ENCODE measurements at regions not wholly inside any gene's neighbourhood (a gene's known extent, or its start where the extent isn't known, plus 50 kb on each side); places are given as distances from the start of the nearest gene placed in this dataset.

GRCh38 chr12:43117226-43117930 is 434.6 kb downstream of the ADAMTS20 start:
- no peak for DNase-seq (ENCODE audit: low spot score)

DNA sequence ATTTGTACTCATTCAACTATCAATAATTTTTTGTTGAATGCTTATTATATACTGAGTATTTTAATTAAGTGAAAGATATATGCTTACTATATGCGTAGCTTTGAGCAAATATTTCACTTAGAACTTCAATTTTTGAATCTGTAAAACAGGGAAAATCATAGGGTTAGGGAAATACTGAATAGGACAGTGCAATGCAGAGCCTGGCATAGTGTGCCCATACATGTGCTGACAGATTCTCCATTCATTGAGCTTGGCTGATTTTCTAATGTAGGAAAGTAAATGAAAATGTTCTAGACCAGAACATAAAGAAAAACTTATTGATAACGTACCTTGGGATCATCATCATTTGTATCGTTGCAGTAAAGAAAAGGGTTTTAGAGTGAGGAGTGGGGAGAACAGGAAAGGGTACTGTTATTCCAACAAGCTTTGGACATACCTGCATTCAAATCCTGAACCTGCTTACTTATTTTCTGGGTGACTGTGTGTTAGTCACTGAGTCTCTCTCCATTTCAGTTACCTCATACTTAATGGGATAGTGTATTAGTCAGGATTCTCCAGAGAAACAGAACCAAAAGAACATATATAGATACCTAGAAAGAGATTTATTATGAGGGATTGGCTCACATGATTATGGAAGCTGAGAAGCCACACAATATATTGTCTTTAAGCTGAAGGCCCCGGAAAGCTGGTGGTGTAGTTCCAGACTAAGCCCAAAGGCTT is 436.4 kb downstream of the ADAMTS20 start:
- no peak for DNase-seq (ENCODE audit: low spot score)

GRCh38 chr12:43114316-43114715 is 437.7 kb downstream of the ADAMTS20 start:
- no peak for DNase-seq (ENCODE audit: low spot score)

GRCh38 chr12:43113616-43114015 is 438.4 kb downstream of the ADAMTS20 start:
- DNase-seq (ENCODE audit: low spot score): no peak

DNA sequence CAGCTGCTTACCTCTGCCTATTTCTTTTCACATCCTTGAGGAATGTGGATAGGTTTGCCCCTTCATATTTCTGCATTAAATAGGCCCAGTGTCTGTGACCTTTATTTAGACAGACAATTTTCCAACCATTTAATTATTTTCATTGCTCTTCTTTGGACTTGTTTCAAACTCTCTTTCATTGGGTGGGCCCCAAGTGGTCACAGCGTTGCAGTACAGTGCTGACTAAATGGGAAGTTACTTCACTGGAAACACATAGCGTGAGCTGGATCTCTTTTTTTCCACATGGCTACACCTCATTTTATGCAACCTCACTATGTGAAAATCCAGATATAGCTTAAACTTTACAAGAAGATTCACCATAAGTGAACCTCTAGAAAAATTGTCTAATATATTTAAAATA is 438.9 kb downstream of the ADAMTS20 start:
- DNase-seq (ENCODE audit: low spot score): peak; percentile 38

DNA sequence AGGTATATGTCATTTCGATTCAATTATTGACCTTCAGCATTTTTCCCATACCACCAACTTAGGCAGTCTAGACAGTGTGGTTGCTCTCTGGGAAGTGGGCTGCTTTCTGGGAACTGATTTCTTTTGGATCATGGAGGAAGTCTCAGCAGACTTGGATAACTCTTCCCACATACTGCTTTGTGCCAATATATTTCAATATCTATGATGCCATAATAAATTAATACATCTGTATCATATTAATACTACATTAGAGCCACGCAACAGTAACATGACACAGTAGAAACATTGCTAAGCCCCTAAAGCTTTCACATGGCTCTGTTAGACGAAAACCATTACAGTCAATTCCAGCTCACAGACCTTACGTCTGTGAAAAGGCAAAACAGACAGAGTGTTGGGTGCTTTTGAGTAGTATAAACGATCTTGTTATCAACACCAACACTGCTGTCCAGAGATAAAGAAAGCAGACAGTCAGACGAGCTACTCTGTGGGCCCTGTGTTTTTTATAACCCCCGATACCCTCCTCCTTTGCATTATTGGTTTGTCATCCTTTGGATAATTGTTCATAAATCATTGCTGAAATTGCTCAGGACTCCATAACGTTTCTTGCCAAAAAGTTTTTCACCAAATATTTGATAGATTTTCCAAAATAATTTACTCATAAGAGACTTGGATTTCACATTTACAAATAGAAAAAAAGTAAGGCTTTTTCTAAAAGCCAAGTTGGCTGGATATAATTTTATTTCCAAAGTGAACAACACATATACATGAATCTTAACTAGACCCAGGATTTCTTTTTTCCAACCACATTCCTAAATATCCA is 439.7 kb downstream of the ADAMTS20 start:
- no peak for DNase-seq (ENCODE audit: low spot score)

- DNase-seq (ENCODE audit: low spot score): no peak
Observed at GRCh38 chr12:43111608-43112007, 440.4 kb downstream of the ADAMTS20 start.

- no peak for DNase-seq (ENCODE audit: low spot score)
Observed at GRCh38 chr12:43109631-43110345, 442.2 kb downstream of the ADAMTS20 start.

GRCh38 chr12:43108656-43109055 is 443.3 kb downstream of the ADAMTS20 start:
- DNase-seq (ENCODE audit: low spot score): no peak

DNA sequence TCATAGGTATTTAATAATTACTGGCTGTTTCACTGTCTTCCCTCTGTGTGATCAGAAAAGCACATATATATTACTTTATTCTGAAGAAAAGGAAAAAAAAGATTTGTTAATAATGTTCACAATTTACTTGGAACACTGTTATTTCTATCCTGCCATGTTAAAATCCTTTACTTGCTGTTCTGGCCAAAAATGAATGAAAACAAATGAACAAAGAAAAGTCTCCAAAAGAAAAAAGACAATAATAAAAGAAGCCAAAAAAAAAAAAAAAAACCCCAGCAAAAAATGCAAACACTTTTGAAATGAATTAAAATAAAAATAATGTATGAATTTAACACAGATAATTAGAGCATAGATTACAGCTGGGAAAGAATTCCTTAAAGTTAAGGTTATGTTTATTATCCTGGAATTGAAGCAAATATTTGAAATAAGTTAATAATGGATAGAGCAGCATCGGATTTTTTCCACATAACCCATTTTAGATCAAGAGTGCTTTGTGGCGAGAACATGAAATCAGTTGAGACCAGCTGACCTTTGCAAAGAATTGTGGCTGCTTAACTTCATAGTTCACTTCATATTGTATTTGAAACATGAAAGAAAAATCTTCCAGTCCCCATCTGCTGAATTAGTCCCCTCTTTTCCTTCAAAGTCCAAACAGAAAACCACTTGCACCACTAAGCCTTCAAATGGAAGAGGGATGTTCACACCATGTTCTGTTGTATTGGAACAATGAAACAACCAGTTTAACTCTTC is 444.8 kb downstream of the ADAMTS20 start:
- DNase-seq (ENCODE audit: low spot score): no peak

GRCh38 chr12:43106355-43106754 is 445.6 kb downstream of the ADAMTS20 start:
- no peak for DNase-seq (ENCODE audit: low spot score)

- no peak for DNase-seq (ENCODE audit: low spot score)
Observed at GRCh38 chr12:43105426-43105981, 446.5 kb downstream of the ADAMTS20 start.

DNA sequence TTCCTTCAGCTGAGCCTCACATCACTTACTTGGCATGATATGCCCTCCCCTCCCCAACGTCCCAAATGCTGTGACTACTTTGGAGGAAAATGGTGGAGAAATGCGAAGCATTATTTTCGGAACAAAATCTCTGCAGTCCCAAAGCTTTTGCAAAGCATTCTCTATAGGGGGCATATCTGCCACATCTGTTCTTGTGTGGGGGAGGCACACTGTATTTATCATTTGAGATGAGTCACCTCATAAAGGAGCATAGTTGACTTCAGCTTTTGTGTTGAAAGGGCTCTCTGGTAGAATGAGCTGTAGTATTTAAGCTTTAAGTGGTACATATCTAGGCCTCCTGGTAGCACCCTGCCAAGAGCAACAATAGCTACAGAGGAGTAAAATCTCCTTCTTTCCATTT is 447.5 kb downstream of the ADAMTS20 start:
- DNase-seq (ENCODE audit: low spot score): no peak

GRCh38 chr12:43103866-43104265 is 448.1 kb downstream of the ADAMTS20 start:
- DNase-seq (ENCODE audit: low spot score): no peak

DNA sequence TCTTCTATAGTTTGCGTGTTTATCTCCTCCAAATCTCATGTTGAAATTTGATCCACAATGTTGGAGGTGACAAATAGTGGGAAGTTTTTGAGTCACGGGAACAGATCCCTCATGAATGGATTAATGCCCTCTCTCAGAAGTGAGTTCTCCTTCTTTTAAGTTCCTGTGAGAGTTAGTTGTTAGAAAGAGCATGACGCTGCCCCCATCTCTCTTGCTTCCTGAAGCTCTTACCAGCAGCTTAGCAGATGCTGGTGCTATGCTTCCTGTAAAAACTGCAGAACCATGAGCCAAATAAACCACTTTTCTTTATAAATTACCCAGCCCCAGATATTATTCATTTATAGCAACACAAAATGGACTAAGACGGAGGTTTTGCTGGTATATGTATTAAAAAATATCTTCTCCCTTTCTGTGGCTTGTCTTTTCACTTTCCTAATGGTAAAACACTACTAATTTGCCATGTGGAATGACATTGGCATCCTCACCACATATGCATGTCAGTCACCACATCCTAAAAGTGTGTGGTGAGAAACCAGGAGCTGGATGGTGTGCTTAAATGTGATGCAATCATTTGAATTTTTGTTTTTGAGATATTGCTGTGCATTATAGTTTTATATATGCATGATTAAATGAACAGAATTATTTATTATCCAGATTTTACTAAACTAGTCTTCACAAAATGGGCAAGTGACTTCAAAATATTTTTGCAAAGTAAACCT is 449.3 kb downstream of the ADAMTS20 start:
- no peak for DNase-seq (ENCODE audit: low spot score)

GRCh38 chr12:43100231-43100630 is 451.8 kb downstream of the ADAMTS20 start:
- DNase-seq (ENCODE audit: low spot score): no peak

- DNase-seq (ENCODE audit: low spot score): no peak
Observed at GRCh38 chr12:43099691-43100163, 452.3 kb downstream of the ADAMTS20 start.

GRCh38 chr12:43098766-43099550 is 453.0 kb downstream of the ADAMTS20 start:
- no peak for DNase-seq (ENCODE audit: low spot score)

- no peak for DNase-seq (ENCODE audit: low spot score)
Observed at GRCh38 chr12:43098071-43098470, 453.9 kb downstream of the ADAMTS20 start.

Measured in AG08395 (cell line).